HG02798 (cell line): ENCODE measurements at regions not wholly inside any gene's neighbourhood (a gene's known extent, or its start where the extent isn't known, plus 50 kb on each side); places are given as distances from the start of the nearest gene placed in this dataset.
"Not testable (repeated sequence)": the region's sequence is repeated elsewhere in the genome, so short reads cannot be mapped to it uniquely, and the experiment has no call there.

ENCODE experiments used
- ATAC-seq: cut with Tn5 transposase; IDR thresholded peaks from one replicate; pipeline ENCODE4 v1.9.1; 2021; ENCODE audit warnings: mild to moderate bottlenecking; ENCODE audit not compliant: unreplicated experiment, poor library complexity

- ATAC-seq, result no peak
Measured at GRCh38 chr2:204134421-204134820, 197.9 kb downstream of the ICOS start.

DNA sequence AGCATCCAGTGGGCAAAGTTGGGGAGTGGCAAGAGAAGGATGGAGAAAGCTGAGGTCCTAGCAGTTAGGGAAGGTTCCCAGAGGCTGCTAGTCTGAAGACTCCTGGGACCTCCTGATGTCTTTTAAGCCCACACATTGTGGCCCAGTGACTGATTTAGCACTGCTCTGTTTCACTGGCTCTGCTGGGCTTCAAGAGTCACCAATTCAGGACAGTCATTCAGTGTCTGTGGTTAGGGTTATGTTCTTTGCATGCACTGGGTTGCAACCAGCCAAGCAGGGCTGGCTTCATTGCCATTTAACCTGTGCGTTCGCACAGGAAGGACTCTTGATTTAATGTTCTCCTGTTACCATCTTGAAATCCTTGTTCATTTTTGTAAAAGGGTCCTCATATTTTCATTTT is 199.2 kb downstream of the ICOS start:
- no peak for ATAC-seq

DNA sequence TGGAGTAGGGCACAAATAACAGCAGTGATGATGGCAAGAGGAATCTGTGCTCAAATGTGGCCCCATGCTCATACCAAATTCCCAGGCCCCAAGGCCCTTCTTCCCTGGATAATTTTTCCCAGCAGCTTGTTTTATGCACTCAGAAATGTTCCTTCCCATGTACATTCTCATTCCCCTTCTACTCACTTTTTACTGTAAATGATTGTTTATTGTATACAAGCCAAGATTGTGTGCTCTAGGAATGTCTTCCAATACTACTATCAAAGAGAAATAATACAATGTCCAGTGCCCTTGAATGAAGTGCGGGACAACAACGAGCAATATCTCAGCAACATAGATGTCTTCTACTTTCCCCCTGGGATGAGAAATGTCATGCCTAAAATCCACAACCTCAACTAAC is 201.6 kb downstream of the ICOS start:
- no peak for ATAC-seq

DNA sequence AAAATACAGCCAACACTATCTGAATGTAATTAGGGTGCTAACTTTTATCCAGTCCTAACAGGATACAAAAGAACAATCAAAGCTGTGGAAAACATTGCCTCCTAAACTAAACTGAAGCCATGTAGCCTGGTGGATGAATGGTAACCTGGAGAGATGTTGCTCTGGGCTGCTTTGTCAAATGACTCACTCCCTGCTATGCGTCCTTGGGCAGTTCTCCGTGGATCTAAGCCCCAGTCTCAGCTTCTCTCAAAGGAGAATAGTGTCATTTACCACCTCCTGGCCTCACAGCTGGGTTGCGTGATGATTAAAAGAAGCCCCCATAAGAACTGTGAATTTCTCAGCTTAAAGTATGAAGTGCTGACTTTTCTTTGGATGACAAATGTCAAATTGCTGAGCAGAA is 203.7 kb downstream of the ICOS start:
- no peak for ATAC-seq

DNA sequence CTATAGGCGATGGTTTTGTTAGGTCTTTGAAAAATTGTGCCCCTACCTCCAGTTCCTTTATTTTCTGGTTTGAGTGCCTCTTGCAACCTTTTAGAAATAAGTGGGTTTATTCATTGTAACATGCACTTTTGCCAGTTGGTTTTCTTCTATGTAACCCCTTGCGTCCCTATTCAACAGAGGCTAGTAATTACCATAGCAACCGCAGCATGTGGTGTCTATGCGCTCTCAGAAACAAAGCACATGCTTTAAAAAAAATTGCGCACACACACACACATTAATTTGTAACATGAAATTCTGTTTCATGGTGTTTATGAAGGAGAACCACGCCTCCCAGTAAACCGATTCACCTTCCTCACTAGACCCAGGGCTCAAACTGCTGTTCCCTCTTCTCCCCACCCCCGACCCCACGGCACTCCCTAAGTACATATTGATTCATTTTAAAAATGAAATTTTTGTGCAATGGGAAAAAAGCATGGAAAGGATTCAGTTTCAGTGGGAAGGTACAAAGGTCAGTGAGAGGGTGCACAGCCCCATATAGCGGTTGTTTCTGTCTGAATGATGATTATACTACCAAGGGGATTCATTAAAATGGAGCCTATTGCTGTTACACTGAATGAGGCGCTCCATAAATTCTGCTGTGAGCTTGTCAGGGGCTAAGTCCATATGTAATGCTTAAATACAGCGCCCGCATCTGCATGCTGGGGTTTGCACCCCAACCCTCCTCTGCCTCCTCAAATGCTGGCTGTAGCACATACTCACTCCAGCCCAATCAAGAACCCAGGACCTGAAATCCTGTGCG is 206.9 kb downstream of the ICOS start:
- ATAC-seq, result no peak

- no peak for ATAC-seq
Measured at GRCh38 chr2:204144492-204144891, 207.9 kb downstream of the ICOS start.

DNA sequence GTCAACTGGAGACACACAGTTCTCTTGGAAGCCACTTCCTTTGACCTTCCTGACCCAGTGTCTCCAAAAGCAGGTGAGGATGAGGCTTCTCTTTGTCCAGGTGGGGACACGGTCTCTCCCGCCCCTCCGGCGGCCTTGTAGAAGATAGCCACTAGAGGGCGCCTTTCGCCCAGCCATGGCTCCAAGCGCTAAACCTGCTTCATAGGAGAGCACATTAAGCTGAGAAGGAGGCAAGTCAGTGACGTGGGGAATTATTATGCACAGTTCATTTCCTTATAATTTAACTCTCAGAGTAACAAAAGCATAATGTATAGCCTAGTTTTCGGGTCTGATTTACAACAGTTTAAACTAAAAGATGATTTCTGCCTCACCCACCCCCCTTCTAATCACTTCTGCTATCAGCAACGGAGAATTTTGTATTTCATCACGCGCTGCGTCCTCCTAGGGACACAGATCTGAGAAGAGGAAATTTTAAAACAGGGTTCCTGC is 208.7 kb downstream of the ICOS start:
- ATAC-seq, result peak; percentile 98

DNA sequence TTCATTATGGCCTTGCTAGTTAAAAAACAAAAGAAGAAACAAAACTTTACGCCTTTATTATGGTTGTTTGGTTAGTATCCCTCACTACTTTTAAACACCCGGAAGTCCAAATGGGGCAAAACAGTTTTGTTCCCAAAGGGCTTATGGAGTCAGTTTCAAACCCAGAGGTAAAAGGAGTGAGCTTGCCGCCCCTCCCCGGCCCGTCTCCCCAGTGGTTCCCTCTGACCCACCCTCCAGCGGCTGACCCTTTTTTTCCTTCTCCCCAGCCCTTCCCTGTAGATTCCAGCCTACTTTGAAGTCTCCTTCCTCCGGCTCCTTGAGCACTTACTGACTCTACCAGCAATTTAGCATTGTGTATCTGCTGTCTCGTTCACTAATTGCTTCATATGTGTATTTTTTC is 209.2 kb downstream of the ICOS start:
- ATAC-seq, result no peak

- ATAC-seq, result not testable (repeated sequence)
Measured at GRCh38 chr2:204147040-204147439, 210.5 kb downstream of the ICOS start.

GRCh38 chr2:204150721-204151120 is 214.2 kb downstream of the ICOS start:
- no peak for ATAC-seq

DNA sequence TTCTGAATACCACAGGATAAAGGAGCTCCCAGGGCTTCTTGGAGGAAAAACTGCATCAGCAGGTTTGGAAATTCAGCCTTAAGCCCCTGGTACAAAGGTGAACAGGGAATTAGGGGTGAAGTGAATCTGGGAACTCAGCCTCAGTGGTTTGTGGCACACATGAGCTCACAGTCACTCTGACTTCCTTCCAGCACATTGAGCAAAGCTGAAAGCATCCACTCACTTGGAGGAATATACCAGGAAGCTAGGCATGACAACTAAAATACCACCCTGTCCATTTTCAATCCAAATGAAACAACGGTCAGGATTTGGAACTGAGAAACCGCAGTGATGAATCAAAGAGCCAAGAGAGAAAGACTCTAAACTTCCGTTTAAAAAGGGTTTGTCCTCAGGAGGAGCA is 216.1 kb downstream of the ICOS start:
- ATAC-seq, result no peak

- ATAC-seq, result no peak
Measured at GRCh38 chr2:204154863-204155262, 218.3 kb downstream of the ICOS start.

- no peak for ATAC-seq
Measured at GRCh38 chr2:204156456-204156855, 219.9 kb downstream of the ICOS start.

DNA sequence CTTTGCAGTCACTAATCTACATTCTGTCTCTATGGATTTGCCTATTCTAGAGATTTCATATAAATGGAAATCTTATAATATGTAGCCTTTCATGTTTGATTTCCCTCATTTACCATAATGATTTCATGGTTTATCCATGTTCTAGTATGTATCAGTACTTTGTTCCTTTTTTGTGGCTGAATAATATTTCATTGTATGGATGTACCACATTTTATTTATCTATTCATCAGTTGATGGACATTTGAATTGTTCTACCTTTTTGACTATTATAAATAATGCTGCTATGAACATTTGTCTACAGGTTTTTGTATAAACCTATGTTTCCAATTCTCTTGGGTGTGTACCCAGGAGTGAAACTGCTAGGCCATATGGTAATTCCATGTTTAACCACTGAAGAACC is 221.1 kb downstream of the ICOS start:
- no peak for ATAC-seq

DNA sequence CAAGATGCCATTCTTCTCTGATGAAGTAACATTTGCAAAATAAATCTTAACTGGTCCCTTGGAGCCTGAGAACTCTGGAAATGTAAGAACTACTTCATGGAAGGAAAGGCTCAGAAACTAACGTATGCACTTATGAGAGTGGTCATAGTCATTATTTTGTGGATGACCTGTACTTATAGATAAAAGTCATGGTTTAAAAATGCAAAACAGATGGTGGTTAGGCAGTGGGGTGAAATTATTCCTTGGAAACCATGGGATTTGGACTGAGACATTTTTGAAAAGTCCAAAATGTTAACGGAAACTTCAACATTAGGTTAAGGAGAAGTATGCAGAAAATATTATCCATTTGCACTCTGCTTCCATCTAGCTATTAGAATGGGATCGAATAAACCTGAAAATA is 223.0 kb downstream of the ICOS start:
- no peak for ATAC-seq

DNA sequence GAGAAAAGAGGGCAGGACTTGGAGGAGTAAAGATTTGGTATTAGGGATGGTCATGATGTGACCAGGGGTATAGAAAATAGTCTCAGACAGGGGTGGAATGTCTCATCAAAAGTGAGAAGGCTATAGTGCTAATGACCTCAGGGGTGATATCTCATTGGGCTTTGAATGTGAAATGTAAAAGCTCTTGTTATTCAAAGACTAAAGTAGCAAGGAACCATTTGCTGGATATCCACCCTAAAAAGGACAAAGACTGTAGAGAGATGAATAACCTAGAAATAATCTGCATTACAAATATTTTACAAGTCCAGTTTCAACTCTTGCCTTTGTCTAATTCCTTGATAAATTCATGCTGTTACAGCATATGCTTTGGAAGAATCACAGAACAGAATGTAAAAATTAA is 224.4 kb downstream of the ICOS start:
- no peak for ATAC-seq

DNA sequence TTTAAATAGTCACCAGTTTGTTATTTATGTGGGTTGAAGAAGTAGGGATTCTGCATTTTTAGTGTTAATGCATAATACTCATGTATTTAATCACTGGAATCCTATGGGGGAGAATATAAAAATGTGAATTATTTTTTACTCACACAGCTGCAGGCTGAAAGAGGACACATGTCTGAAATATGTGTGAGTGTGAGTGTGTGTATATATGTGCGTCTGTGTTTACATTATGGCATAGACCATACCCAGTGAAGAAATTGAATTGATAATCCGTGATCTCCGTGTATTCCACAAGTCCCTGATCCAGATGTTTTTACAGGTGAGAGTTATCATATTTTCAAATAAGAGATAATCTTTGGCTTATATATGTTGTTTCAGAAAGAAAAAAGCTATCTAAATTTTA is 225.3 kb downstream of the ICOS start:
- no peak for ATAC-seq

DNA sequence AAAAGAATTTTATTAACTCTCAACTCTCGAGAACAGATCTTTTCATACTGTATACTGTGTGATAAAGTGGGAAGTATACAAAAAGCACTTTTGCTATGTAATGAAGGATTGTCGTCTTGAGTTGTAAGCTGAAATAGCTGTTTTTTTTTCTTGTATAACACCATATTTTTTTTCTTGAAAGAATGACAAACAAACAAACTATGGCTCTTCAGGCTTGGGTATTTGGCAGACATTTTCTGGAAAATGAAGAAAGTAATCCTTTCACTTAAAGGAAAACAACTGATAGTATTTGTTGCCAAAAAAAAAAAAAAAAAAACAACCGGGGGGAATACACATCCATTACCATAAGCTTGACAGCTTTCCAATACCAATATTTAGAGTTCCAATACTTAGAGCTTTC is 230.4 kb downstream of the ICOS start:
- no peak for ATAC-seq

- not testable (repeated sequence) for ATAC-seq
Measured at GRCh38 chr2:204167670-204168069, 231.1 kb downstream of the ICOS start.

DNA sequence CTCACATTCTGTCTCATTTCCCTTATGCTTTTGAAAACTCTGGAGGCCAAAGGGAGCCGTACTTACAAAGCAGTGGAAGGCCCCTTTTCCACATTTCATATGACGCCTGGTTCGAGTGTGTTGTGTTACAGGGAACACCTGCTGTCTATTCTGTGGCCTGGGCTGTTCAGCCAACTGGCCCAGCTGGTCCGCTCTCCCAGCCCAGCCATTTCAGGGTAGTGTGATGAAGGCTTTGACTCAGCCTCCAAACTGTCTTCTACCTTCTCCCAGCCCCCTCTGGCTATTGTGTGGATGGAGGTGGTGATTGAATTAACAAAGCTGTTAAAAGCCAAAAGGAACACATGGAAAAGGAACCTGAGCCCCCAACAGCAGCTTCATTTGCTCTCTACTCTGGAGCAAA is 233.8 kb downstream of the ICOS start:
- ATAC-seq, result no peak

DNA sequence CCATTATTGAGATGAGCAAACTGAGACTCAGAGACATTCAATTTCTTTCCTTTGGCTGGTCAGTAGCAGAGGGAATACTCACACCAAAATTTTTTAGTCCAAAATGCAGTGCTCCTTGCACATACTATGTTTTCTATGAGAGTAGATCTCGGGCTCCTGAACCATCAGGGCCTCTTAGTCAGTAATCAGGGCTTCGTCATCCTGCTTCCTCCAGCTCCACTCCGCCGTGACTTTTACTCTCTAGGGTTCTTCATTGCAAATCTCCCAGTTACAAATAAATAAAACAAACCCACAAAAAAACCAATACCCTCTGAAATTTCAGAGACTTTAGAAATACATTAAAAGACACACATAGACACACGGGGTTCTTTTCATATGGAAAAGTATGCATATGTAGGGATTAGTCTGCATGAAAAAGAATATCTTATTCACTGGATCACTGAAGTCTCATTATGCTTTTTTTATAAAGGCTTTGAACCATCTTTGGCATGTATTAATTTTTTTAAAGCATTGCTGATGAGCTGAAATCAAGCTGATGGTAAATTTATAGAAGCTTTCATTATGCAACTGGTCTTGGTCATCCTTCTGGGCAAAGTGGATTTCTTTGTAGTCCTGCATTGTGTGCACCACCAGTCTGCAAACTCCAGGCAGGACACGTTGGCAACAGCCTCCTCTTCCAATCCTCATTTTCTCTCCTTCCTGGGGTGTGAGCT is 235.0 kb downstream of the ICOS start:
- ATAC-seq, result no peak

DNA sequence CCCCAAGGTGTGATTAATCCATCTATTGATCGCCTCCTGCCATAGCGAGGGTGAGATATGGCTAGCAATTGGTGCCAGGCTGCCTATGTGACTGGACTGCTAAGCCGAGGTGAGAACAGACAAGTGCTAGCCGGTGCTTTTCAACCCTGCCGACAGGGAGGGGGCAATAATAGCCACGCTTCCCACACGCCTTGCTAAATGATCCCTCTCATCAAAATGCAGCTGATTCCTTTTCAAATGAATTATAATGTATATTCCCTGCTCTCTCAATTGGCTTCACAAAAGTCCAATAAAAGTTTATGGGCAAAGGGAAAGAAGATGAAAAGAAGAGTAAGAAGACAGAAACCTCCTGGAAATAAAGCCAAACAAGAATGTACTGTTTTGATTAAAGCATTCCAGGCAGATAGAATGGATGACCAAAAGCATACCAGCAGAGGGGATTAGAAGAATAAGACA is 235.6 kb downstream of the ICOS start:
- ATAC-seq, result no peak
